ENCODE measurements at regions not wholly inside any gene's neighbourhood (a gene's known extent, or its start where the extent isn't known, plus 50 kb on each side); places are given as distances from the start of the nearest gene placed in this dataset.

GRCh38 chr13:104422668-104423067, 1356.5 kb upstream of the SLC10A2 start:
- intact Hi-C loops (cut with DNase I; ENCODE audit: low total_unique reads): no loop called here
- H3K4me1 ChIP-seq: no peaks in the 10 kb centered on the region
- TF ChIP-seq CTCF (IDR thresholded peaks at IDR 0.05): no peak
- no peaks in the 10 kb centered on the region for H3K27me3 ChIP-seq
- no peak overlapping the region for H3K27ac ChIP-seq
- H3K4me3 ChIP-seq: no peak overlapping the region
- H3K9me3 ChIP-seq: no peaks in the 10 kb centered on the region
- H3K36me3 ChIP-seq: no peaks in the 10 kb centered on the region
- no peak for DNase-seq

- DNase-seq: no peak
- Histone ChIP-seq H3K4me1 (no peaks in the 10 kb centered on the region), H3K27me3 (no peaks in the 10 kb centered on the region), H3K9me3 (no peaks in the 10 kb centered on the region), H3K36me3 (no peaks in the 10 kb centered on the region), H3K4me3 (no peak overlapping the region), H3K27ac (no peak overlapping the region)
- intact Hi-C loops (cut with DNase I; ENCODE audit: low total_unique reads): no loop called here
- TF ChIP-seq CTCF (IDR thresholded peaks at IDR 0.05): no peak
Observed at GRCh38 chr13:104416973-104417372, 1350.8 kb upstream of the SLC10A2 start.

- DNase-seq: no peak
- intact Hi-C loops (cut with DNase I; ENCODE audit: low total_unique reads): no loop called here
- TF ChIP-seq CTCF (IDR thresholded peaks at IDR 0.05): no peak
Observed at GRCh38 chr13:104414771-104415170, 1348.6 kb upstream of the SLC10A2 start.

GRCh38 chr13:104414181-104414580, 1348.0 kb upstream of the SLC10A2 start:
- no peak for TF ChIP-seq CTCF (IDR thresholded peaks at IDR 0.05)
- intact Hi-C loops (cut with DNase I; ENCODE audit: low total_unique reads): no loop called here
- Histone ChIP-seq H3K36me3 (no peaks in the 10 kb centered on the region), H3K4me1 (no peaks in the 10 kb centered on the region), H3K4me3 (no peak overlapping the region), H3K9me3 (no peaks in the 10 kb centered on the region), H3K27ac (no peak overlapping the region), H3K27me3 (no peaks in the 10 kb centered on the region)
- DNase-seq: no peak

More at GRCh38 chr13:104414771-104415170, 1348.6 kb upstream of the SLC10A2 start:
- Histone ChIP-seq H3K4me3 (no peak overlapping the region), H3K27ac (no peak overlapping the region), H3K9me3 (no peaks in the 10 kb centered on the region), H3K4me1 (no peaks in the 10 kb centered on the region), H3K36me3 (no peaks in the 10 kb centered on the region), H3K27me3 (no peaks in the 10 kb centered on the region)

- Histone ChIP-seq H3K27ac (no peak overlapping the region), H3K27me3 (no peaks in the 10 kb centered on the region)
- intact Hi-C loops (cut with DNase I; ENCODE audit: low total_unique reads): no loop called here
Observed at GRCh38 chr13:104411141-104411765, 1345.0 kb upstream of the SLC10A2 start.

More at GRCh38 chr13:104411141-104411765, 1345.0 kb upstream of the SLC10A2 start:
- TF ChIP-seq CTCF (IDR thresholded peaks at IDR 0.05): no peak
- Histone ChIP-seq H3K36me3 (no peaks in the 10 kb centered on the region), H3K4me3 (no peak overlapping the region), H3K4me1 (no peaks in the 10 kb centered on the region), H3K9me3 (no peaks in the 10 kb centered on the region)
- DNase-seq: no peak
